Right atrium auricular region (tissue), 2 donors: ENCODE measurements at regions not wholly inside any gene's neighbourhood (a gene's known extent, or its start where the extent isn't known, plus 50 kb on each side); places are given as distances from the start of the nearest gene placed in this dataset.
A peak's percentile ranks its signal among the peaks of the same experiment; 100 is the strongest.

Experiments used
- DNase-seq: peaks from one replicate; pipeline ENCODE4 v3.0.0-alpha.2; 2019; ENCODE audit warnings: low spot score
- H3K27ac ChIP-seq, 2 donors: fragments of 200-600 bp; sonication (generic); 1 replicate in 1 of 2; 2 replicates in 1 of 2; pipeline ENCODE4 v1.5.1; 2016 to 2019
- H3K27me3 ChIP-seq, 2 donors: fragments of 200-600 bp; sonication (generic); one replicate each; pipeline versions ENCODE4 v1.5.1 to v1.6.0; 2017 to 2019
- H3K36me3 ChIP-seq: fragments of 200-600 bp; sonication (generic); one replicate; pipeline ENCODE4 v1.5.1; 2016
- H3K4me1 ChIP-seq, 2 donors: fragments of 200-600 bp; sonication (generic); one replicate each; pipeline versions ENCODE4 v1.5.1 to v1.6.0; 2017 to 2019
- H3K4me3 ChIP-seq, 2 donors: fragments of 200-600 bp; sonication (generic); 1 replicate in 1 of 2; 2 replicates in 1 of 2; pipeline ENCODE4 v1.5.1; 2017 to 2019; ENCODE audit warnings: mild to moderate bottlenecking in 1 of 2, moderate library complexity in 1 of 2
- H3K9me3 ChIP-seq, 2 donors: fragments of 200-600 bp; sonication (generic); one replicate each; pipeline ENCODE4 v1.5.1; 2019
- TF ChIP-seq, protein P1 (sequence below), 2 donors: fragments of 200-600 bp; sonication (generic); IDR thresholded peaks; one replicate each; pipeline ENCODE4 v1.5.1; 2019; ENCODE audit warnings: antibody characterized with exemption in 2 of 2

DNA sequence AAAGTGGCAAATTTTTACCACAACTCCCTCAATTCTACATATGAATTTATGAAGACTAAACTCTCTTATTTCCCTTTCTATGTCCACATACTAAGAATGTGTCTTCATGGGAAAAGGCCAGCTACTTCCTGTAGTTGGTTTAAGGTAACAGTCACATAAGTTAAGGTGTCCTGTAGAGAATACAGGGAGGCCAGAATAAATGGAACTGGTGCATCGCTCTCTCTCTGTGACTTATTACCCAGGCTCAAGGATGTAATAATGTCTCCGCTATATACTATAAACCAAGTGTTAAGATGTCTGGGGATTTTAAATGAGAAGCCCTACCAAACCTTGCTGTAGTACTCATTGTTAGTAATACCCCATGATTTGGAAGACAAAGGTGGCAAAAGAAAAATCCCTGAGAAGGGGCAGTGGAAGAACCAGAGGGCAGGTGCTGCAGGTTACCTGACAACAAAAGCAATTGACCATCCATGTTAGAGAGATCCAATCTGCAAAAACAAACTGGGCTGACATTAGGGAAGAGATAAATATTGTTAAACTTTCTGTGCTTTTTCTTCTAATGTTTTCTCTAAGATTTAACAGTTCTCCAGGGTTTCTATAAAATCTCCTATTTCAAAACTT lies 372.8 kb downstream of the TMX3 start:
- Histone ChIP-seq H3K36me3 (no peaks in the 10 kb centered on the region), H3K4me1 (no peaks in the 10 kb centered on the region), H3K4me3 (no peak overlapping the region), H3K9me3 (no peaks in the 10 kb centered on the region), H3K27ac (no peak overlapping the region), H3K27me3 (no peaks in the 10 kb centered on the region)
- DNase-seq, result no peak
- TF ChIP-seq, protein P1, sequence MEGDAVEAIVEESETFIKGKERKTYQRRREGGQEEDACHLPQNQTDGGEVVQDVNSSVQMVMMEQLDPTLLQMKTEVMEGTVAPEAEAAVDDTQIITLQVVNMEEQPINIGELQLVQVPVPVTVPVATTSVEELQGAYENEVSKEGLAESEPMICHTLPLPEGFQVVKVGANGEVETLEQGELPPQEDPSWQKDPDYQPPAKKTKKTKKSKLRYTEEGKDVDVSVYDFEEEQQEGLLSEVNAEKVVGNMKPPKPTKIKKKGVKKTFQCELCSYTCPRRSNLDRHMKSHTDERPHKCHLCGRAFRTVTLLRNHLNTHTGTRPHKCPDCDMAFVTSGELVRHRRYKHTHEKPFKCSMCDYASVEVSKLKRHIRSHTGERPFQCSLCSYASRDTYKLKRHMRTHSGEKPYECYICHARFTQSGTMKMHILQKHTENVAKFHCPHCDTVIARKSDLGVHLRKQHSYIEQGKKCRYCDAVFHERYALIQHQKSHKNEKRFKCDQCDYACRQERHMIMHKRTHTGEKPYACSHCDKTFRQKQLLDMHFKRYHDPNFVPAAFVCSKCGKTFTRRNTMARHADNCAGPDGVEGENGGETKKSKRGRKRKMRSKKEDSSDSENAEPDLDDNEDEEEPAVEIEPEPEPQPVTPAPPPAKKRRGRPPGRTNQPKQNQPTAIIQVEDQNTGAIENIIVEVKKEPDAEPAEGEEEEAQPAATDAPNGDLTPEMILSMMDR (IDR thresholded peaks at IDR 0.05), result no peak

DNA sequence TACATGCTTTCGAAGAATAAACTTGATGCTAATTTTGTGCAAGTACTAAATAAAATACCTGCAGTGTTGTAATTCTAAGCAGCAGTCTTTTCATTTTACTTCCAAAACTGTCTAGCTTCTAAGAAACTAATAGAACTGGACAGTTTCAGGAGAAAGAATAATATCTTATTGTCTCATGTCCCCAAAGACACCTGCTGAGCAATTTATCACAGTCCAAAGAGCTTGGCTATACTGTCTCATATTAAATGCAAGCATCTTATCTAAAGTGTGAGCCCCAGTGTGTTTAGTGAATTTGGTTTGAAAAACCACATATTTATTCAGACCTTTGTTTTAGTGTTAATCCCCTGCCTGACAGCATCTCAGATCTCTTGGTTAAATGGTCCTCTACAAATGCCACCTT lies 374.3 kb downstream of the TMX3 start:
- Histone ChIP-seq H3K27me3 (no peaks in the 10 kb centered on the region), H3K4me3 (no peak overlapping the region), H3K27ac (no peak overlapping the region), H3K36me3 (no peaks in the 10 kb centered on the region), H3K4me1 (no peaks in the 10 kb centered on the region), H3K9me3 (no peaks in the 10 kb centered on the region)
- no peak for DNase-seq
- TF ChIP-seq, protein P1 (IDR thresholded peaks at IDR 0.05), result no peak

DNA sequence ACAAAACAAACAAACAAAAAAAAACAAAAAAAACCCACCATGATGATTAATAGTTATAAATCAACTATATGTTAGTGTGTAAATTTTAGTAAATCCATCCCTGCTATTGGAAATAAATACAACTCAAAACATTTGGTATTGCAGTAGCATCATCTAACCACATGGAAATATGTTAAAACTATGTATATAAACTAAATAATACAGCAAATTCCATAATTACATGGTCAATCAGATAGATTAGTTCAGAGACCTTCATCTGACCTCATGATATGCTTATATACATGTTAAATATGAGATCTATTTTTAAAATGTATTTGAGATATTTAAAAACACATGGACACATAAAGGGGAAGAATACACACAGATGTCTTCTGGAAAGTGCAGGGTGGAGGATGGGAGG lies 384.2 kb downstream of the TMX3 start:
- H3K36me3 ChIP-seq, result no peaks in the 10 kb centered on the region
- TF ChIP-seq, protein P1 (IDR thresholded peaks at IDR 0.05), result no peak
- DNase-seq, result no peak
- no peaks in the 10 kb centered on the region for H3K9me3 ChIP-seq
- H3K4me3 ChIP-seq, result no peak overlapping the region
- H3K27me3 ChIP-seq, result no peaks in the 10 kb centered on the region
- H3K4me1 ChIP-seq, result no peaks in the 10 kb centered on the region
- no peak overlapping the region for H3K27ac ChIP-seq

DNA sequence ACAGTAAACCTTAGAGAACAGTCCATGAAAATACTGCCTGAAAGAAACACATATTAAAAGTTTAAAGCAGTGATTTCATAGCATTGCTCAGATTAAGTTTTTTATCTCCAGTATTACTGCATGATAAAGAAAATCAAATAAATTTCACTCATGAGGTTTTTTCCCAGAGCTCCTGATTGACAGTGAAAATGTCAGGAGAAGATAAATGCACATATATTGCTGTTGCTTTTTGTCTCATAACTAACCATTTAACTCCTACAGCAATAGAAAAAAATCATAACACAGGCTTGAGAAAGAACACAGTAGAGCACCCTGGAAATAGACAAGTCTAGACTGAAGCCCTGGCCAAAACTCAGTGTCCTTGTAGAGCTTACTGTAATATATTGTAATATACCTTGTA lies 391.0 kb downstream of the TMX3 start:
- no peak overlapping the region for H3K4me3 ChIP-seq
- no peak overlapping the region for H3K27ac ChIP-seq
- H3K4me1 ChIP-seq, result no peaks in the 10 kb centered on the region
- no peaks in the 10 kb centered on the region for H3K36me3 ChIP-seq
- no peaks in the 10 kb centered on the region for H3K27me3 ChIP-seq
- TF ChIP-seq, protein P1 (IDR thresholded peaks at IDR 0.05), result no peak
- DNase-seq, result no peak
- no peaks in the 10 kb centered on the region for H3K9me3 ChIP-seq

DNA sequence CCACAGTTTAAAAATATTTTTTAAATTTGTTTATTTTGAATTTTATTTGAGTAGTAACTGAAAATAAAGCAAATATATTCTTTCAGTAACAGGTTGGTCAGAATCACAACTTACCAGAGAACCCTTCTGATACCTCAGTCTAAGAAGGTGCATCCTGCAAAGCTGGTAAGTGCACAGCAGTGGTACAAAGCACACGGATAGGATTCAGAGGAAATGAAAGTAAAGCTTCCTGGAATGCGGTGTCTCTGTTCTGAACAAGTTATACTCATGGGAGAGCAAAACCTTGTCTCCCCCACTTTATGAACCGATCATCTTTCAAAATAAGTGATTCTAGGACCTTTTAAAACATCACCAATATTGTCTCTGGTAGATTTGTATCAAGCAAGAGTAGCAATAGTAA lies 398.3 kb downstream of the TMX3 start:
- no peak for DNase-seq
- Histone ChIP-seq H3K9me3 (no peaks in the 10 kb centered on the region), H3K36me3 (no peaks in the 10 kb centered on the region), H3K27me3 (no peaks in the 10 kb centered on the region), H3K4me1 (no peaks in the 10 kb centered on the region), H3K27ac (no peak overlapping the region), H3K4me3 (peak overlapping the region in 1 of 2 donors; percentile 20)
- TF ChIP-seq, protein P1 (IDR thresholded peaks at IDR 0.05), result no peak

DNA sequence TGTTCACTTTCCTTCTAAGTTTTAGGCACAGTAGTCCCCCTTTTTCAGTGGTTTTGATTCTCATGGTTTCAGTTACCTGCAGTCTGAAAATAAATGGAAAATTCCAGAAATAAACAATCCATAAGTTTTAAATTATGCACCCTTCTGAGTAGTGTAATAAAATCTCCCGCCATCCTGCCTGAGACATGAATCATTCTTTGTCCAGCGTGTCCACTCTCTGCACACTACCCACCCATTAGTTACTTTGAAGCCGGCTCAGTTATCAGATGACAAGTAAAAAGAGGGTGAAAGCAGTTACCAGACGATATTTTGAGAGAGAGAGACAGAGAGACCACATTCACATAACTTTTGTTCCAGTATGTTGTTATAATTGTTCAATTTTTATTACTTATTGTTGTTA lies 400.5 kb downstream of the TMX3 start:
- Histone ChIP-seq H3K4me3 (no peak overlapping the region), H3K27ac (no peak overlapping the region), H3K36me3 (no peaks in the 10 kb centered on the region), H3K9me3 (no peaks in the 10 kb centered on the region), H3K27me3 (no peaks in the 10 kb centered on the region), H3K4me1 (no peaks in the 10 kb centered on the region)
- TF ChIP-seq, protein P1 (IDR thresholded peaks at IDR 0.05), result no peak
- no peak for DNase-seq
